T-cell (primary cell): ENCODE measurements at regions not wholly inside any gene's neighbourhood (a gene's known extent, or its start where the extent isn't known, plus 50 kb on each side); places are given as distances from the start of the nearest gene placed in this dataset.

Source experiments
- ATAC-seq, 4 experiments: fragments of 200-7000 bp in 3 of 4; fragments of 150-1000 bp in 1 of 4; cut with Tn5 transposase; replicated peaks in 1 of 4; 1 replicate in 3 of 4; 2 replicates in 1 of 4; pipeline ENCODE4 v1.10.0; 2021; ENCODE audit warnings: moderate library complexity in 3 of 4, mild to moderate bottlenecking in 2 of 4, moderate number of reproducible peaks in 1 of 4
- CTCF ChIA-PET, 2 donors: fragments of 300-600 bp; sonication (Branson Sonifier 250); formaldehyde crosslinking; loops; one replicate each; lab custom pipeline; 2022; ENCODE audit warnings: antibody characterized with exemption in 2 of 2; lab: Charles Lee
- POLR2A ChIA-PET, 2 donors: fragments of 300-600 bp; sonication (Branson Sonifier 250); formaldehyde crosslinking; loops; one replicate each; lab custom pipeline; 2022; ENCODE audit warnings: antibody characterized with exemption in 2 of 2; lab: Charles Lee
- DNase-seq, 35 experiments: peaks; one replicate each; pipeline versions ENCODE4 v3.0.0 to v3.0.0-alpha.2; 2013 to 2023
- H3K27ac ChIP-seq: one replicate; pipeline ENCODE4 v1.5.1; 2013; ENCODE audit warnings: low read length
- H3K27me3 ChIP-seq, 2 experiments: replicated peaks in 1 of 2; 1 replicate in 1 of 2; 2 replicates in 1 of 2; pipeline versions ENCODE4 v1.6.1 to v1.7.0; 2013; ENCODE audit warnings: low read length in 1 of 2, mixed read lengths in 1 of 2; ENCODE audit not compliant: control insufficient read depth in 2 of 2, insufficient read depth in 2 of 2; ENCODE audit errors: extremely low read depth in 1 of 2
- H3K36me3 ChIP-seq, 2 donors: 1 replicate in 1 of 2; 2 replicates in 1 of 2; pipeline versions ENCODE4 v1.6.1 to v1.7.0; 2013; ENCODE audit warnings: low read length in 1 of 2; ENCODE audit not compliant: control insufficient read depth in 2 of 2, insufficient read depth in 1 of 2; ENCODE audit errors: extremely low read depth in 1 of 2
- H3K4me1 ChIP-seq, 2 experiments: 1 replicate in 1 of 2; 2 replicates in 1 of 2; pipeline versions ENCODE4 v1.6.1 to v1.7.0; 2013; ENCODE audit warnings: low read length in 2 of 2, mixed read lengths in 1 of 2; ENCODE audit not compliant: insufficient read depth in 2 of 2, control insufficient read depth in 1 of 2; ENCODE audit errors: extremely low read depth in 1 of 2
- H3K4me3 ChIP-seq, 2 donors: 1 replicate in 1 of 2; 2 replicates in 1 of 2; pipeline versions ENCODE4 v1.5.1 to v1.7.0; 2013; ENCODE audit warnings: mild to moderate bottlenecking in 2 of 2, low read length in 1 of 2, moderate library complexity in 1 of 2; ENCODE audit not compliant: control insufficient read depth in 1 of 2; ENCODE audit errors: extremely low read depth in 1 of 2
- H3K9me3 ChIP-seq: 2 replicates; pipeline ENCODE4 v1.7.0; 2013
- H3K27ac Mint-ChIP-seq, 2 donors: one replicate each; pipeline ENCODE4 v1.8.0; 2020 to 2021; ENCODE audit warnings: mild to moderate bottlenecking in 2 of 2, mixed read lengths in 2 of 2
- H3K27me3 Mint-ChIP-seq, 2 donors: one replicate each; pipeline ENCODE4 v1.8.0; 2021 to 2022; ENCODE audit warnings: mixed read lengths in 2 of 2
- H3K36me3 Mint-ChIP-seq: one replicate; pipeline ENCODE4 v1.8.0; 2021; ENCODE audit warnings: mixed read lengths
- H3K4me1 Mint-ChIP-seq, 3 donors: one replicate each; pipeline ENCODE4 v1.8.0; 2020 to 2022; ENCODE audit warnings: mixed read lengths in 3 of 3, mild to moderate bottlenecking in 1 of 3
- H3K4me3 Mint-ChIP-seq, 3 donors: one replicate each; pipeline ENCODE4 v1.8.0; 2020 to 2022; ENCODE audit warnings: mild to moderate bottlenecking in 3 of 3, mixed read lengths in 3 of 3, moderate library complexity in 3 of 3
- H3K9me3 Mint-ChIP-seq, 3 donors: one replicate each; pipeline ENCODE4 v1.8.0; 2020 to 2022; ENCODE audit warnings: mixed read lengths in 3 of 3
- WGBS: methylation state at CpG from one replicate; pipeline ENCODE4 v1.1.5; 2013; ENCODE audit warnings: missing lambda C conversion rate; ENCODE audit not compliant: insufficient coverage; 5-methylcytosine and 5-hydroxymethylcytosine counted together

DNA sequence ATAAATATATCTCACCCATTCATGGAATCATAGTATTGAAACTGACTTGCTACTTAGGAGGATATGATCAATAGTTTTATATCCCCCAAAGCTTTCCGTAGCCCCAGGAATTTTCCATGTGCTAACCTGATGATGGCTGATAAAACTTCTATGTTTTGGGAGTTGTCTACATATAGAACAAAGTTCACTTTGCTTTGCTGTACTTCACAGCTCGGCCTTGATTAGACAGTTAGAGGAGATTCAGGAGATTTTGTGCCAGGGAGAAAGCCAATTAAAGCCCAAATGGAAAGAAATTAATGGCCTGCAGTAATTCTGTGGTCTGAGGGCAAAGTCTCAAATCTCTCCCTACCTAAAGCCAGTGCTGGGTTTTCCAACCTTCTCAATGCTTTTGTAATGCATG, 114.9 kb upstream of the SLC34A2 start:
- CTCF ChIA-PET = no interaction called here

DNA sequence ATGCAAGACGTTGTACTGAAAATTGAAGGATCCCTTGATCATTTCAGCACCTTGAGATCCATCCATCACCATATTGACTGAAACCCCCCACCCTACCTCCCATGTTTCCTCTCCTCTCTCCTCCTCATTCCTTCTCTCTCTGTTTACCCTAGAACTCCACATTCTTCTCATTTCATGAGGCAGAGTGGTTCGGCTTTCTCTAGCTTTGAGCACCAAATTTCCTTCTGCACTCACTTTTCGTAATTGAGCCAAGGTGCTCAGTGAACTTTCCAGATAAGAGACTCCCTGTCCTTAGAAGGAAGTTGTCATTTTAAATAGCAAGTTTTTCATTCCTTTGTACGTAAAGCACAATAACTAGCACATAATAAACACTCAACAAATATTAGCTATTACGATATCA, 108.3 kb upstream of the SLC34A2 start:
- no peak overlapping the region for H3K27ac ChIP-seq
- no peak for DNase-seq
- ChIA-PET CTCF (no interaction called here), POLR2A (no interaction called here)
- no peak for ATAC-seq
- H3K27ac Mint-ChIP-seq = no peak overlapping the region
- no peak overlapping the region for H3K4me3 Mint-ChIP-seq
- H3K4me1 ChIP-seq = no peaks in the 10 kb centered on the region
- H3K9me3 Mint-ChIP-seq = peaks cover 0 to 8% (median 0%) of the 10 kb centered on the region in 3 donors
- peaks cover 0 to 2% of the 10 kb centered on the region in 2 experiments for H3K27me3 ChIP-seq
- no peaks in the 10 kb centered on the region for H3K36me3 ChIP-seq
- no peak overlapping the region for H3K4me3 ChIP-seq
- 86% methylated on average over 1 of the region's 5 CpGs for WGBS
- H3K27me3 Mint-ChIP-seq = peaks cover 3 to 11% of the 10 kb centered on the region in 2 donors
- no peaks in the 10 kb centered on the region for H3K9me3 ChIP-seq
- no peaks in the 10 kb centered on the region for H3K4me1 Mint-ChIP-seq
- H3K36me3 Mint-ChIP-seq = no peaks in the 10 kb centered on the region

More for the DNA sequence above, 114.9 kb upstream of the SLC34A2 start:
- Histone ChIP-seq H3K27ac (no peak overlapping the region), H3K27me3 (peaks cover 0 to 4% of the 10 kb centered on the region in 2 experiments), H3K9me3 (no peaks in the 10 kb centered on the region), H3K36me3 (no peaks in the 10 kb centered on the region), H3K4me1 (no peaks in the 10 kb centered on the region), H3K4me3 (no peak overlapping the region)
- no peak for DNase-seq
- H3K27ac Mint-ChIP-seq = no peak overlapping the region
- no peaks in the 10 kb centered on the region for H3K36me3 Mint-ChIP-seq
- no CpG with 5 or more reads among the region's 2 CpGs for WGBS
- H3K9me3 Mint-ChIP-seq = no peaks in the 10 kb centered on the region
- H3K27me3 Mint-ChIP-seq = peaks cover 3 to 5% of the 10 kb centered on the region in 2 donors
- ATAC-seq = no peak
- no peak overlapping the region for H3K4me3 Mint-ChIP-seq
- POLR2A ChIA-PET = no interaction called here
- H3K4me1 Mint-ChIP-seq = no peaks in the 10 kb centered on the region

DNA sequence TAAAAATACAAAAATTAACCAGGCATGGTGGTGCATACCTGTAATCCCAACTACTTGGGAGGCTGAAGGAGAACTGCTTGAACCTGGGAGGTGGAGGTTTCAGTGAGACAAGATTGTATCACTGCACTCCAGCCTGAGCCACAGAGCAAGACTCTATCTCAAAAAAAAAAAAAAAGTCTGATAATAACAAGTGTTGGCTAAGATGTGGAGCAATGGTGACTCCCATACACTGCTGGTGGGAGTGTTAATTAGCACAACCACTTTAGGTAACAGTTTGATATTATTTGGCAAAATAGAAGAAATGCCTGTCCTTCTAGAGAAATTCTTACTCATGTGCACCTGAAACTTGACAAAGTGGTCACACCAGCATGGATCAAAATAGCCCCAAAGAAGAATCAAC, 106.2 kb upstream of the SLC34A2 start:
- Histone ChIP-seq H3K36me3 (no peaks in the 10 kb centered on the region), H3K4me1 (no peaks in the 10 kb centered on the region), H3K27ac (no peak overlapping the region), H3K9me3 (no peaks in the 10 kb centered on the region), H3K27me3 (peaks cover 0 to 2% of the 10 kb centered on the region in 2 experiments), H3K4me3 (no peak overlapping the region)
- CTCF ChIA-PET = no interaction called here
- Mint-ChIP-seq H3K27me3 (peaks cover 6 to 13% of the 10 kb centered on the region in 2 donors), H3K9me3 (peaks cover 0 to 8% (median 0%) of the 10 kb centered on the region in 3 donors), H3K36me3 (no peaks in the 10 kb centered on the region), H3K4me1 (no peaks in the 10 kb centered on the region), H3K4me3 (no peak overlapping the region), H3K27ac (no peak overlapping the region)
- POLR2A ChIA-PET = no interaction called here
- no peak for ATAC-seq
- DNase-seq = no peak

DNA sequence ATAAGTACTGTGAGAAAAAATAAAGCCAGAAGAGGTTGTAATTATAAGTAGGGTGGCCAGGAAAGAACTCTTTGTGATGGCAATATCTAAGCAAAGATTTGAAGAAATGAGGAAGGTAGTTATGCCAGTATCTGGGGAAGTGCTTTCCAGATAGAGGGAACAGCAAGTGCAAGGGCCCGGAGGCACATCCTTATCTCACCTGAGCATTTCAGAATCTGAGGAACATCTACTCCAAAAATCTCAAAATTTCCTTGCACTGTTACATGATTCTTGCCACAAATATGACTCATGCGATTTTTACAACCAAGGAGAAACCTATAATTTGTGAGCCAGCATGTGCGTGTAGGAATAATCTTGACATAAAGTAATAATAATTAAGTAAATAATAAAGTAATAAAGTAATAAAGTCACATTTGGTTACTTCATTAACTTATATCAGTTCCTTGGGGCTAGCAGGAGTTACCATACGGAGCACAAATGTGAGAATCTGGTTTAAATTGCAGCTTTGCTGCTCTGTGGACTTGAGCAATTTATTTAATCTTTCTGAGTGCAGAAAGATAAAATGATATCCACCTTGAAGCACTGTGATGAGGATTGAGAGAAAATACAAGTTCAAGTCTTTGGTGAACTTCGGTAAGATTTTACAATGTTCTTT, 105.1 kb upstream of the SLC34A2 start:
- peaks cover 7 to 15% of the 10 kb centered on the region in 2 donors for H3K27me3 Mint-ChIP-seq
- POLR2A ChIA-PET = no interaction called here
- ATAC-seq = no peak

DNA sequence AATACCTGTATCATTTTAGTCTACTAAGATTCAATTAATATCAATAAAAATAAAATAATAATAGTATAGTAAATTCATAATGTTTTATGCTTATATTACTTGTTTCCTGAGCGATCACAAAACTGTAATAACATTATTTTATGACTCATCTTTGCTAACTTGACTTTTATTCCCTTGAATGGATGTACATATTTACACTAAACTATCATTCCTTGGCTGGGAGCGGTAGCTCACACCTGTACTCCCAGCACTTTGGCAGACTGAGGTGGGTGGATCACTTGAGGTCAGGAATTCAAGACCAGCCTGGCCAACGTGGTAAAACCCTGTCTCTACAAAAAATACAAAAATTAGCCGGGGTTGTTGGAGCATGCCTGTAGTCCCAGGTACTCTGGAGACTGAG, 104.0 kb upstream of the SLC34A2 start:
- peaks cover 7 to 8% of the 10 kb centered on the region in 2 donors for H3K27me3 Mint-ChIP-seq
- Histone ChIP-seq H3K9me3 (no peaks in the 10 kb centered on the region), H3K27me3 (peaks cover 0 to 2% of the 10 kb centered on the region in 2 experiments), H3K27ac (no peak overlapping the region), H3K4me1 (no peaks in the 10 kb centered on the region), H3K4me3 (no peak overlapping the region), H3K36me3 (no peaks in the 10 kb centered on the region)
- no peak for ATAC-seq
- ChIA-PET POLR2A (no interaction called here), CTCF (no interaction called here)
- H3K4me3 Mint-ChIP-seq = no peak overlapping the region
- DNase-seq = no peak
- peaks cover 0 to 8% (median 0%) of the 10 kb centered on the region in 3 donors for H3K9me3 Mint-ChIP-seq
- no peaks in the 10 kb centered on the region for H3K4me1 Mint-ChIP-seq
- H3K27ac Mint-ChIP-seq = no peak overlapping the region
- no CpG with 5 or more reads among the region's 4 CpGs for WGBS
- no peaks in the 10 kb centered on the region for H3K36me3 Mint-ChIP-seq

More for the DNA sequence above, 105.1 kb upstream of the SLC34A2 start:
- Mint-ChIP-seq H3K27ac (no peak overlapping the region), H3K36me3 (no peaks in the 10 kb centered on the region), H3K4me1 (no peaks in the 10 kb centered on the region), H3K9me3 (peaks cover 0 to 8% (median 0%) of the 10 kb centered on the region in 3 donors), H3K4me3 (no peak overlapping the region)
- CTCF ChIA-PET = no interaction called here
- Histone ChIP-seq H3K27ac (no peak overlapping the region), H3K9me3 (no peaks in the 10 kb centered on the region), H3K27me3 (peaks cover 0 to 2% of the 10 kb centered on the region in 2 experiments), H3K4me3 (no peak overlapping the region), H3K4me1 (no peaks in the 10 kb centered on the region), H3K36me3 (no peaks in the 10 kb centered on the region)
- DNase-seq = no peak
- no CpG with 5 or more reads among the region's 5 CpGs for WGBS

DNA sequence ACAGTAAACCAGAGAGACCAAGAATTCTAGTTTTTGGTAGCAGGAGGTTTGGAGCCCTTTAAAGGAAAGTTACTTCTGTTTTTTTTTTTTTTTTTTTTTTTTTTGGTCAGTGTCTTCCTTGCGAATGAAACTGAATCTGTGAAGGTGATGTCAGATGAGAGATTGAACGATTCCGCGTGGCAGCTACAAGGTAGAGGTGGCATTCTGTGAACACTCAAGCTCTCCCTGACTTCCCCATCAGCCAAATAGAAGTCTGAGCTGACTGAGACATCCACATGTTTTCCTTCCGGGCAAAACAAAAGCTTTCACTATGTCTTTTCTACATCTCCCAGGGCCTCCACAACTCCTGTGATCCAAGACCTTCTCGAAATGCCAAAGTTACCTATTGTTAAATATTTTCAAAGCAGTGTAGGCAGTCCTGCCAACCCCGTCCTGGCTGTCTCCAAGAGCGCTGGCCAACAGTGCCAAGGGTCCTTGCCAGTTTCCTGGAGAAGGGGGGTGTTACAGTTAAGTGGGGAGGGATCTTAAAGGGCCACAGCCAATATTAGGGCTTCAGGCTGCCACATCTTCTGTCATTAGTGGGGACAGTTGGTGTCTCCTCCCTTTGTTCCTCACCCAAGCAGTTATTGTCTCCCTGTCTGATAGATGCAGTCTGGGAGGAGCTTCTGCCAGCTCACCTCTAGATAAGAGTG, 102.9 kb upstream of the SLC34A2 start:
- Histone ChIP-seq H3K4me1 (no peaks in the 10 kb centered on the region), H3K9me3 (no peaks in the 10 kb centered on the region), H3K27me3 (peaks cover 0 to 2% of the 10 kb centered on the region in 2 experiments), H3K27ac (no peak overlapping the region), H3K4me3 (no peak overlapping the region), H3K36me3 (no peaks in the 10 kb centered on the region)
- Mint-ChIP-seq H3K4me1 (no peaks in the 10 kb centered on the region), H3K27me3 (peaks cover 4 to 6% of the 10 kb centered on the region in 2 donors), H3K36me3 (no peaks in the 10 kb centered on the region), H3K27ac (no peak overlapping the region), H3K4me3 (no peak overlapping the region), H3K9me3 (peaks cover 0 to 8% (median 0%) of the 10 kb centered on the region in 3 donors)
- WGBS = 70% methylated on average over 4 of the region's 8 CpGs
- no peak for DNase-seq
- ATAC-seq = peak in 1 of 4 experiments; percentile 11
- ChIA-PET CTCF (no interaction called here), POLR2A (no interaction called here)
